Keratinocyte (primary cell): ENCODE measurements at regions not wholly inside any gene's neighbourhood (a gene's known extent, or its start where the extent isn't known, plus 50 kb on each side); places are given as distances from the start of the nearest gene placed in this dataset.
"Not testable (repeated sequence)": the region's sequence is repeated elsewhere in the genome, so short reads cannot be mapped to it uniquely, and the experiment has no call there.

Experiments used
- DNase-seq: peaks from one replicate; pipeline ENCODE4 v3.0.0-alpha.2; 2011; ENCODE audit warnings: low read depth, missing footprints, low spot score
- FAIRE-seq: peaks from 2 replicates; lab custom pipeline; 2011; peaks lifted over from hg19 to GRCh38; lab: Jason Lieb, UNC
- H2AFZ ChIP-seq: 2 replicates; pipeline ENCODE4 v1.6.0; 2012; ENCODE audit warnings: low read length, control low read depth, inconsistent platforms; ENCODE audit not compliant: control insufficient read depth
- H3K27ac ChIP-seq: 2 replicates; pipeline ENCODE4 v1.5.1; 2011; ENCODE audit warnings: low read length; ENCODE audit not compliant: control insufficient read depth, insufficient read depth
- H3K27me3 ChIP-seq: 3 replicates; pipeline ENCODE4 v1.6.0; 2011; ENCODE audit warnings: low read length; ENCODE audit not compliant: control insufficient read depth, insufficient read depth; ENCODE audit errors: extremely low read depth
- H3K36me3 ChIP-seq, 2 experiments: 2 replicates in 1 of 2; 3 replicates in 1 of 2; pipeline ENCODE4 v1.5.1; 2011; ENCODE audit warnings: low read length in 2 of 2, mild to moderate bottlenecking in 1 of 2; ENCODE audit not compliant: control insufficient read depth in 2 of 2, insufficient read depth in 2 of 2; ENCODE audit errors: extremely low read depth in 1 of 2
- H3K4me1 ChIP-seq: 3 replicates; pipeline ENCODE4 v1.5.1; 2011; ENCODE audit warnings: low read length; ENCODE audit not compliant: control insufficient read depth, insufficient read depth; ENCODE audit errors: extremely low read depth
- H3K4me2 ChIP-seq: 3 replicates; pipeline ENCODE4 v1.6.0; 2011; ENCODE audit warnings: low read depth, low read length; ENCODE audit not compliant: control insufficient read depth, insufficient read depth; ENCODE audit errors: extremely low read depth
- H3K4me3 ChIP-seq, 3 experiments: fragments of 200-600 bp in 1 of 3; sonication (generic) in 1 of 3; 2 replicates in 2 of 3; 3 replicates in 1 of 3; pipeline ENCODE4 v1.5.1; 2011 to 2016; ENCODE audit warnings: low read length in 3 of 3, mild to moderate bottlenecking in 3 of 3, control low read depth in 2 of 3, inconsistent platforms in 1 of 3, low read depth in 1 of 3, mixed read lengths in 1 of 3, mixed run types in 1 of 3, moderate library complexity in 1 of 3; ENCODE audit not compliant: control insufficient read depth in 2 of 3, insufficient read depth in 2 of 3; ENCODE audit errors: extremely low read depth in 1 of 3
- H3K79me2 ChIP-seq: 2 replicates; pipeline ENCODE4 v1.6.0; 2012; ENCODE audit warnings: low read length; ENCODE audit not compliant: control insufficient read depth, insufficient read depth
- H3K9ac ChIP-seq: 3 replicates; pipeline ENCODE4 v1.6.0; 2011; ENCODE audit warnings: low read length; ENCODE audit not compliant: control insufficient read depth, insufficient read depth; ENCODE audit errors: extremely low read depth
- H3K9me1 ChIP-seq: 3 replicates; pipeline ENCODE4 v1.6.0; 2011; ENCODE audit warnings: low read length; ENCODE audit not compliant: control insufficient read depth, insufficient read depth; ENCODE audit errors: extremely low read depth
- H3K9me3 ChIP-seq: 2 replicates; pipeline ENCODE4 v1.5.1; 2012; ENCODE audit warnings: low read depth, low read length; ENCODE audit not compliant: control insufficient read depth
- H4K20me1 ChIP-seq: 3 replicates; pipeline ENCODE4 v1.6.0; 2011; ENCODE audit warnings: low read length; ENCODE audit not compliant: control insufficient read depth, insufficient read depth; ENCODE audit errors: extremely low read depth
- EZH2 ChIP-seq: IDR thresholded peaks from one replicate; pipeline ENCODE4 v1.6.1; 2012; ENCODE audit warnings: inconsistent platforms, mild to moderate bottlenecking, low read length, moderate library complexity
- dilution Hi-C: fragments of 300-500 bp; cut with MboI; formaldehyde crosslinking; loops from one replicate; pipeline ENCODE4 v1.7.0; 2020; ENCODE audit warnings: low sequenced_read_pairs; ENCODE audit not compliant: extremely low pct_ligation_motif_present
- TF ChIP-seq, protein P1 (sequence below), 3 experiments: IDR thresholded peaks in 1 of 3; conservative IDR thresholded peaks in 1 of 3; optimal IDR thresholded peaks in 1 of 3; 2 replicates in 2 of 3; 3 replicates in 1 of 3; pipeline versions ENCODE3 to v1.5.1; 2011; ENCODE audit warnings: low read length in 3 of 3, mild to moderate bottlenecking in 3 of 3, moderate library complexity in 2 of 3, control low read depth in 1 of 3, inconsistent platforms in 1 of 3; ENCODE audit not compliant: insufficient read depth in 2 of 3; ENCODE audit errors: extremely low read depth in 1 of 3

- Histone ChIP-seq H3K4me2 (no peak overlapping the region), H3K9me1 (no peaks in the 10 kb centered on the region), H2AFZ (no peak overlapping the region), H3K36me3 (no peaks in the 10 kb centered on the region), H3K9ac (no peak overlapping the region), H3K79me2 (no peaks in the 10 kb centered on the region), H3K27ac (no peak overlapping the region), H3K4me1 (peaks cover 12% of the 10 kb centered on the region), H3K9me3 (no peaks in the 10 kb centered on the region), H4K20me1 (no peaks in the 10 kb centered on the region), H3K4me3 (no peak overlapping the region), H3K27me3 (no peaks in the 10 kb centered on the region)
- no peak for DNase-seq
- no peak for FAIRE-seq
- TF ChIP-seq, protein P1, sequence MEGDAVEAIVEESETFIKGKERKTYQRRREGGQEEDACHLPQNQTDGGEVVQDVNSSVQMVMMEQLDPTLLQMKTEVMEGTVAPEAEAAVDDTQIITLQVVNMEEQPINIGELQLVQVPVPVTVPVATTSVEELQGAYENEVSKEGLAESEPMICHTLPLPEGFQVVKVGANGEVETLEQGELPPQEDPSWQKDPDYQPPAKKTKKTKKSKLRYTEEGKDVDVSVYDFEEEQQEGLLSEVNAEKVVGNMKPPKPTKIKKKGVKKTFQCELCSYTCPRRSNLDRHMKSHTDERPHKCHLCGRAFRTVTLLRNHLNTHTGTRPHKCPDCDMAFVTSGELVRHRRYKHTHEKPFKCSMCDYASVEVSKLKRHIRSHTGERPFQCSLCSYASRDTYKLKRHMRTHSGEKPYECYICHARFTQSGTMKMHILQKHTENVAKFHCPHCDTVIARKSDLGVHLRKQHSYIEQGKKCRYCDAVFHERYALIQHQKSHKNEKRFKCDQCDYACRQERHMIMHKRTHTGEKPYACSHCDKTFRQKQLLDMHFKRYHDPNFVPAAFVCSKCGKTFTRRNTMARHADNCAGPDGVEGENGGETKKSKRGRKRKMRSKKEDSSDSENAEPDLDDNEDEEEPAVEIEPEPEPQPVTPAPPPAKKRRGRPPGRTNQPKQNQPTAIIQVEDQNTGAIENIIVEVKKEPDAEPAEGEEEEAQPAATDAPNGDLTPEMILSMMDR (optimal IDR thresholded peaks at IDR 0.05 in 1 of 3, IDR thresholded peaks at IDR 0.05 in 1 of 3, conservative IDR thresholded peaks at IDR 0.05 in 1 of 3; ENCODE audit: extremely low read depth in 1 of 3, insufficient read depth in 2 of 3, low read length in 3 of 3) = no peak
- no peak for TF ChIP-seq EZH2
- dilution Hi-C loops = no loop called here
These were observed 174.5 kb upstream of the ADAMTSL1 start for GRCh38 chr9:18299449-18299848.

DNA sequence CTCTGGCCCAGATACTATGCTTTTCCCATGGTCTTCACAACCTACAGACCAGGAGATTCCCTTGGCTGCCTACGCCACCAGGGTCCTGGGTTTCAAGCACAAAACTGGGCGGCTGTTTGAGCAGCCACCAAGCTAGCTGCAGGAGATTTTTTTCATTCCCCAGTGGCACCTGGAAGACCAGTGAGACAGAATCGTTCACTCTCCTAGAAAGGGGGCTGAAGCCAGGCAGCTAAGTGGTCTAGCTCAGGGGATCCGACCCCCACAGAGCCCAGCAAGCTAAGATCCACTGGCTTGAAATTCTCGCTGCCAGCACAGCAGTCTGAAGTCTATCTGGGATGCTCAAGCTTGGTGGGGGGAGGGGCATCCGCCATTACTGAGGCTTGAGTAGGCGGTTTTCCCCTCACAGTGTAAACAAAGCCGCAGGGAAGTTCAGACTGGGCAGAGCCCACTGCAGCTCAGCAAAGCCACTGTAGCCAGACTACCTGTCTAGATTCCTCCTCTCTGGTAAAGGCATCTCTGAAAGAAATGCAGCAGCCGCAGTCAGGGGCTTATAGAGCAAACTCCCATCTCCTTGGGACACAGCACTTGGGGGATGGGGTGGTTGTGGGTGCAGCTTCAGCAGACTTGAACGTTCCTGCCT is 168.7 kb upstream of the ADAMTSL1 start:
- H3K27ac ChIP-seq, dilution Hi-C loops, H3K4me3 ChIP-seq, H3K9me3 ChIP-seq, H3K27me3 ChIP-seq, H3K79me2 ChIP-seq, H4K20me1 ChIP-seq, H3K36me3 ChIP-seq, DNase-seq, H3K4me2 ChIP-seq, H2AFZ ChIP-seq, H3K9me1 ChIP-seq, H3K4me1 ChIP-seq, H3K9ac ChIP-seq, FAIRE-seq: not testable (repeated sequence)

GRCh38 chr9:18314316-18314715 is 159.6 kb upstream of the ADAMTSL1 start:
- dilution Hi-C loops = no loop called here
- no peaks in the 10 kb centered on the region for H3K36me3 ChIP-seq
- H3K4me1 ChIP-seq = no peaks in the 10 kb centered on the region
- no peak overlapping the region for H2AFZ ChIP-seq
- H3K9ac ChIP-seq = no peak overlapping the region
- TF ChIP-seq, protein P1 (optimal IDR thresholded peaks at IDR 0.05 in 1 of 3, IDR thresholded peaks at IDR 0.05 in 1 of 3, conservative IDR thresholded peaks at IDR 0.05 in 1 of 3; ENCODE audit: extremely low read depth in 1 of 3, insufficient read depth in 2 of 3, low read length in 3 of 3) = no peak
- TF ChIP-seq EZH2 = no peak
- no peaks in the 10 kb centered on the region for H4K20me1 ChIP-seq
- H3K9me1 ChIP-seq = no peaks in the 10 kb centered on the region
- DNase-seq = no peak
- H3K79me2 ChIP-seq = no peaks in the 10 kb centered on the region
- H3K27me3 ChIP-seq = no peaks in the 10 kb centered on the region
- H3K9me3 ChIP-seq = no peaks in the 10 kb centered on the region
- no peak overlapping the region for H3K27ac ChIP-seq
- H3K4me3 ChIP-seq = no peak overlapping the region
- H3K4me2 ChIP-seq = no peak overlapping the region
- FAIRE-seq = no peak
